ENCODE measurements at regions not wholly inside any gene's neighbourhood (a gene's known extent, or its start where the extent isn't known, plus 50 kb on each side); places are given as distances from the start of the nearest gene placed in this dataset.

- no peak for DNase-seq (ENCODE audit: low read depth in 2 of 2)
- no peak for TF ChIP-seq CTCF (IDR thresholded peaks at IDR 0.05; ENCODE audit: low read depth, low read length)
- H3K4me3 ChIP-seq (replicated peaks in 1 of 2; ENCODE audit: low read depth in 2 of 2, low read length in 2 of 2), result no peak overlapping the region
These were observed 136.3 kb upstream of the ESR1 start for GRCh38 chr6:151671195-151671594.

GRCh38 chr6:151674578-151674977, 132.9 kb upstream of the ESR1 start:
- H3K4me3 ChIP-seq (replicated peaks in 1 of 2; ENCODE audit: low read depth in 2 of 2, low read length in 2 of 2), result no peak overlapping the region
- no peak for DNase-seq (ENCODE audit: low read depth in 2 of 2)
- TF ChIP-seq CTCF (IDR thresholded peaks at IDR 0.05; ENCODE audit: low read depth, low read length), result no peak

GRCh38 chr6:151675746-151676459, 131.6 kb upstream of the ESR1 start:
- peak; percentile 93 for TF ChIP-seq CTCF (IDR thresholded peaks at IDR 0.05; ENCODE audit: low read depth, low read length)
- no peak overlapping the region for H3K4me3 ChIP-seq (replicated peaks in 1 of 2; ENCODE audit: low read depth in 2 of 2, low read length in 2 of 2)
- peak; percentile 37 to 55 for DNase-seq (ENCODE audit: low read depth in 2 of 2)

GRCh38 chr6:151676460-151676945, 131.0 kb upstream of the ESR1 start:
- no peak overlapping the region for H3K4me3 ChIP-seq (replicated peaks in 1 of 2; ENCODE audit: low read depth in 2 of 2, low read length in 2 of 2)
- TF ChIP-seq CTCF (IDR thresholded peaks at IDR 0.05; ENCODE audit: low read depth, low read length), result no peak
- DNase-seq (ENCODE audit: low read depth in 2 of 2), result no peak

- no peak overlapping the region for H3K4me3 ChIP-seq (replicated peaks in 1 of 2; ENCODE audit: low read depth in 2 of 2, low read length in 2 of 2)
- peak in 1 of 2 donors; percentile 11 for DNase-seq (ENCODE audit: low read depth in 2 of 2)
- no peak for TF ChIP-seq CTCF (IDR thresholded peaks at IDR 0.05; ENCODE audit: low read depth, low read length)
These were observed 130.1 kb upstream of the ESR1 start for GRCh38 chr6:151677404-151677803.

GRCh38 chr6:151679081-151679480, 128.4 kb upstream of the ESR1 start:
- no peak overlapping the region for H3K4me3 ChIP-seq (replicated peaks in 1 of 2; ENCODE audit: low read depth in 2 of 2, low read length in 2 of 2)
- TF ChIP-seq CTCF (IDR thresholded peaks at IDR 0.05; ENCODE audit: low read depth, low read length), result no peak
- peak; percentile 21 to 78 for DNase-seq (ENCODE audit: low read depth in 2 of 2)

GRCh38 chr6:151679941-151680340, 127.5 kb upstream of the ESR1 start:
- TF ChIP-seq CTCF (IDR thresholded peaks at IDR 0.05; ENCODE audit: low read depth, low read length), result no peak
- DNase-seq (ENCODE audit: low read depth in 2 of 2), result no peak
- no peak overlapping the region for H3K4me3 ChIP-seq (replicated peaks in 1 of 2; ENCODE audit: low read depth in 2 of 2, low read length in 2 of 2)
